ENCODE measurements at regions not wholly inside any gene's neighbourhood (a gene's known extent, or its start where the extent isn't known, plus 50 kb on each side); places are given as distances from the start of the nearest gene placed in this dataset.

DNA sequence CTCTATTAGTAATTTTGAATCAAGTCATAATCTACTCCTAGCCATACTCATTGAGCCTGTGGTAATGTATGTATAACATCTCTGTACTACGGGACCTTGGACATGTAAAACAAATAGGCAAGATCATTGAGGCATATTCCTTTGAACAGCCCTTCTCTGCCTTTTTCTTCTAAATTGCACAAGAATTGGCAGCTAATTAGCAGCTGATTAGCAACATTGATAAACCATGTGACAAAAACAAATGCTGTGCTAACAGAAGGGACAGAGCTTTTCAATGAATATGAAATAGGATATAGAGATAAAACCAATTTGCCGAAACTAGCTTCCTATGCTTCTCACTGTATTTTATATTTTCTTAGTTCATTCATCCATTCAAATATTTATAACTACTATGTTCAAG is 1474.2 kb downstream of the FAM181B start:
- no peak for TF ChIP-seq CBX3 (IDR thresholded peaks at IDR 0.05; ENCODE audit: borderline replicate concordance, low read depth)
- no peak for TF ChIP-seq NFYA (IDR thresholded peaks at IDR 0.05; ENCODE audit: borderline replicate concordance, low read depth, low read length)
- TF ChIP-seq, protein P1, sequence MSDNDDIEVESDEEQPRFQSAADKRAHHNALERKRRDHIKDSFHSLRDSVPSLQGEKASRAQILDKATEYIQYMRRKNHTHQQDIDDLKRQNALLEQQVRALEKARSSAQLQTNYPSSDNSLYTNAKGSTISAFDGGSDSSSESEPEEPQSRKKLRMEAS (IDR thresholded peaks at IDR 0.05; ENCODE audit: low read depth, low read length), result no peak
